ENCODE measurements at regions not wholly inside any gene's neighbourhood (a gene's known extent, or its start where the extent isn't known, plus 50 kb on each side); places are given as distances from the start of the nearest gene placed in this dataset.

- no peaks in the 10 kb centered on the region for H3K36me3 ChIP-seq (ENCODE audit: control insufficient read depth in 2 of 3, insufficient read depth in 3 of 3, low read length in 3 of 3)
- no peaks in the 10 kb centered on the region for H3K27me3 ChIP-seq (ENCODE audit: control insufficient read depth, insufficient read depth, low read length)
- H3K4me1 ChIP-seq (ENCODE audit: control insufficient read depth in 2 of 3, insufficient read depth in 2 of 3, low read depth in 1 of 3, low read length in 3 of 3), result no peaks in the 10 kb centered on the region
- H3K9ac ChIP-seq (ENCODE audit: low read length in 3 of 3), result no peak overlapping the region
- H3K4me3 ChIP-seq (ENCODE audit: low read length in 3 of 3), result no peak overlapping the region
- H3K27ac ChIP-seq (ENCODE audit: low read depth in 2 of 2, low read length in 2 of 2), result no peak overlapping the region
- intact Hi-C loops (cut with DNase I), result no loop called here
- no peaks in the 10 kb centered on the region for H3K9me3 ChIP-seq (ENCODE audit: control insufficient read depth in 2 of 3, insufficient read depth in 1 of 3, low read length in 3 of 3)
- FAIRE-seq (no peak), DNase-seq (no peak)
- no peak for TF ChIP-seq CTCF (IDR thresholded peaks at IDR 0.05; ENCODE audit: borderline replicate concordance, extremely low read depth, insufficient read depth)
These were observed 219.7 kb upstream of the LRIG1 start for GRCh38 chr3:66720508-66720907.

- peak overlapping the region in 1 of 2 donors; percentile 32 for H3K27ac ChIP-seq (ENCODE audit: low read depth in 2 of 2, low read length in 2 of 2)
- no peaks in the 10 kb centered on the region for H3K27me3 ChIP-seq (ENCODE audit: control insufficient read depth, insufficient read depth, low read length)
- no peak overlapping the region for H3K4me3 ChIP-seq (ENCODE audit: low read length in 3 of 3)
- no peak for FAIRE-seq
- intact Hi-C loops (cut with DNase I), result no loop called here
- no peaks in the 10 kb centered on the region for H3K4me1 ChIP-seq (ENCODE audit: control insufficient read depth in 2 of 3, insufficient read depth in 2 of 3, low read depth in 1 of 3, low read length in 3 of 3)
- no peak overlapping the region for H3K9ac ChIP-seq (ENCODE audit: low read length in 3 of 3)
- DNase-seq, result peak; percentile 41 to 89 (median 47)
- H3K9me3 ChIP-seq (ENCODE audit: control insufficient read depth in 2 of 3, insufficient read depth in 1 of 3, low read length in 3 of 3), result no peaks in the 10 kb centered on the region
- no peaks in the 10 kb centered on the region for H3K36me3 ChIP-seq (ENCODE audit: control insufficient read depth in 2 of 3, insufficient read depth in 3 of 3, low read length in 3 of 3)
- no peak for TF ChIP-seq CTCF (IDR thresholded peaks at IDR 0.05; ENCODE audit: borderline replicate concordance, extremely low read depth, insufficient read depth)
These were observed 221.9 kb upstream of the LRIG1 start for GRCh38 chr3:66722675-66723074.

GRCh38 chr3:66723231-66723630 lies 222.4 kb upstream of the LRIG1 start:
- FAIRE-seq, result no peak
- no peak overlapping the region for H3K4me3 ChIP-seq (ENCODE audit: low read length in 3 of 3)
- H3K9me3 ChIP-seq (ENCODE audit: control insufficient read depth in 2 of 3, insufficient read depth in 1 of 3, low read length in 3 of 3), result no peaks in the 10 kb centered on the region
- no peaks in the 10 kb centered on the region for H3K27me3 ChIP-seq (ENCODE audit: control insufficient read depth, insufficient read depth, low read length)
- no peak overlapping the region for H3K27ac ChIP-seq (ENCODE audit: low read depth in 2 of 2, low read length in 2 of 2)
- no peak for TF ChIP-seq CTCF (IDR thresholded peaks at IDR 0.05; ENCODE audit: borderline replicate concordance, extremely low read depth, insufficient read depth)
- no peaks in the 10 kb centered on the region for H3K4me1 ChIP-seq (ENCODE audit: control insufficient read depth in 2 of 3, insufficient read depth in 2 of 3, low read depth in 1 of 3, low read length in 3 of 3)
- no peak for DNase-seq
- intact Hi-C loops (cut with DNase I), result no loop called here
- H3K36me3 ChIP-seq (ENCODE audit: control insufficient read depth in 2 of 3, insufficient read depth in 3 of 3, low read length in 3 of 3), result no peaks in the 10 kb centered on the region
- no peak overlapping the region for H3K9ac ChIP-seq (ENCODE audit: low read length in 3 of 3)

- DNase-seq (no peak), FAIRE-seq (no peak)
- no peaks in the 10 kb centered on the region for H3K4me1 ChIP-seq (ENCODE audit: control insufficient read depth in 2 of 3, insufficient read depth in 2 of 3, low read depth in 1 of 3, low read length in 3 of 3)
- H3K4me3 ChIP-seq (ENCODE audit: low read length in 3 of 3), result no peak overlapping the region
- no peak overlapping the region for H3K9ac ChIP-seq (ENCODE audit: low read length in 3 of 3)
- H3K27me3 ChIP-seq (ENCODE audit: control insufficient read depth, insufficient read depth, low read length), result no peaks in the 10 kb centered on the region
- intact Hi-C loops (cut with DNase I), result no loop called here
- TF ChIP-seq CTCF (IDR thresholded peaks at IDR 0.05; ENCODE audit: borderline replicate concordance, extremely low read depth, insufficient read depth), result no peak
- no peaks in the 10 kb centered on the region for H3K9me3 ChIP-seq (ENCODE audit: control insufficient read depth in 2 of 3, insufficient read depth in 1 of 3, low read length in 3 of 3)
- H3K27ac ChIP-seq (ENCODE audit: low read depth in 2 of 2, low read length in 2 of 2), result no peak overlapping the region
- H3K36me3 ChIP-seq (ENCODE audit: control insufficient read depth in 2 of 3, insufficient read depth in 3 of 3, low read length in 3 of 3), result no peaks in the 10 kb centered on the region
These were observed 229.0 kb upstream of the LRIG1 start for GRCh38 chr3:66729687-66730393.

Data from kidney (tissue), 13 donors.